HG02885 (cell line): ENCODE measurements at regions not wholly inside any gene's neighbourhood (a gene's known extent, or its start where the extent isn't known, plus 50 kb on each side); places are given as distances from the start of the nearest gene placed in this dataset.
"Not testable (repeated sequence)": the region's sequence is repeated elsewhere in the genome, so short reads cannot be mapped to it uniquely, and the experiment has no call there.

ENCODE experiments used
- ATAC-seq: cut with Tn5 transposase; IDR thresholded peaks from one replicate; pipeline ENCODE4 v1.9.1; 2021; ENCODE audit warnings: mild to moderate bottlenecking; ENCODE audit not compliant: unreplicated experiment, poor library complexity

- ATAC-seq = no peak
Measured at GRCh38 chr2:12010779-12011178, 264.3 kb downstream of the LPIN1 start.

GRCh38 chr2:12014088-12014960, 267.9 kb downstream of the LPIN1 start:
- ATAC-seq = no peak

DNA sequence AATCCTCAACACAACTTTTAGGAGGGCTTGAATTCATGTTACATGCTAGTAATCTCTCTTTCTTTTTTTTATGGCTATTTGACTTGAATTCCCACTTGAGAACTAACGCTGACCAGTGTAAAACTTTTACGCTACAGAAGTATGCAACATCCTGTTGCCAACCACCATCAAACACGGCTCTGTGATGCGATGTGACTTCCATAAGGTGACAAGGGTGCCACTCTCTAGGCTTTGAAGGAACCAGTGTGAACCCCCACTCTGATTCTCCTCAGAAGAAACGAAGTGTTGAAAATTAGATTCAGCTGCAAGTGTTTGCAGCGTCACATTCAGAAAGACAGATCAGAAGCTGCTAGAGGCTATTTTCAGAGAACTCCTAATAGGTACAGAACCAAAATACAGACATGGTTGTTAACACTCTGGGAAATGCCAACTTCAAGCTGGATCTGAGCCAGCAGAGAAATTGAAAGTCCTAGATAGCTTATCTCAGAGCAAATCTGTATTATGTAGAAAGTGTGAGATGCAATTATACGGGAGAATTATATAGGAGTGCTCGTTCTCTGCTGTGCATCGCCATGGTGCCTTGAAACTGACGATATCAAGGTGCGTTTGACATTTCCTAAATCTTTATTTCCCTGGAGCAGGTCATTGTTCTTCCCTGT, 271.2 kb downstream of the LPIN1 start:
- no peak for ATAC-seq

DNA sequence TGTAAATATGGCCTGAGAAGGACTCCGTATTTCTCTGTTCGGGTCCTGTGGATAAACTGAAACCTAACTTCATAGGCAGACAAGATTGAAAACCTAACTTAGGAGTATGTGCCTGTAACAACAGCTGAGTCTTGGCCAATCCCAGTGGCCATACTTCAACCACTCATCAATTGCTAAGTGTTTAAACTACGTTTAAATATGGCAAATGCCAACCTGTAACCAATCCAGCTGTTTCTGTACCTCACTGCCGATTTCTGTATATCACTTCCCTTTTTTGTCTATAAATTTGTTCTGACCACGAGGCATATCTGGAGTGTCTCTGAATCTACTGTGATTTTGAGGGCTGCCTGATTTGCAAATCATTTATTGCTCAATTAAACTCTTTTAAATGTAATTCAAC, 272.3 kb downstream of the LPIN1 start:
- ATAC-seq = not testable (repeated sequence)

GRCh38 chr2:12020833-12021469, 274.5 kb downstream of the LPIN1 start:
- no peak for ATAC-seq

- ATAC-seq = not testable (repeated sequence)
Measured at GRCh38 chr2:12024197-12024907, 277.9 kb downstream of the LPIN1 start.

- ATAC-seq = no peak
Measured at GRCh38 chr2:12027136-12027535, 280.7 kb downstream of the LPIN1 start.

DNA sequence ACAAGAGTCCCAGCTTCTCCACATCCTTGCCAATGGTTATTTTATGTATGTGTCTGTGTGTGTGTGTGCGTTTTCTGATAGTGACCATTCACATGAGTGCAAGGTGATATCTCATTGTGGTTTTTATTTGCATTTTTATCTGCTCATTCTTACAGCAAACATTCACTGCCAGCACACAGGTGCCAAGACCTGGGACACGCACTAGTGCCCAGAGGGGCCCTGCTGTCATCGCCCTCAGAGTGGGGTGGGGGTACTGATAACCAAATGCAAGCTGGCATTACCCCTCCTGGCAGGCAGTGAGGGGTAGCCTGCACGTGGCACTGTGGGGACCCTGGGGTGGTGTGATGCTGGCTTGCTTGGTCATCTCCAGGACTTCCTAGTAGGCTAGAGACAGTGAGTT, 285.4 kb downstream of the LPIN1 start:
- ATAC-seq = no peak

GRCh38 chr2:12032398-12032797, 286.0 kb downstream of the LPIN1 start:
- peak; percentile 76 for ATAC-seq

GRCh38 chr2:12032975-12033374, 286.5 kb downstream of the LPIN1 start:
- no peak for ATAC-seq

DNA sequence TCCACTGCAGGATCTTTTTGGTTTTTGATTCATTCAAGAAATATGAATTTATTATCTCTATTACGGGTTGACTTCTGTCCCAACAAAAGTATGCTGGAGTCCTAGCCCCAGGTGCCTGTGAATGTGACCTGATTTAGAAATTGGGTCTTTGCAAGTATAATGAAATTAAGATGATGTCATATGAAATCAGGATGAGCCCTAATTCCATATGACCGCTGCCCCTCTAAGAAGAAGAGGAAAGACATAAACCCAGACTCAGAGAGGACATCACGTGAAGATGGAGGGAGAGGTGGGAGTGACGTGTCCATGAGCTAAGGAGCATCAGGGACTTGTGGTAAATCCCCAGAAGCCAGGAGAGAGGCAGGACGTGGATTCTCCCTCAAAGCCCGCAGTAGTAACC, 287.1 kb downstream of the LPIN1 start:
- ATAC-seq = no peak

DNA sequence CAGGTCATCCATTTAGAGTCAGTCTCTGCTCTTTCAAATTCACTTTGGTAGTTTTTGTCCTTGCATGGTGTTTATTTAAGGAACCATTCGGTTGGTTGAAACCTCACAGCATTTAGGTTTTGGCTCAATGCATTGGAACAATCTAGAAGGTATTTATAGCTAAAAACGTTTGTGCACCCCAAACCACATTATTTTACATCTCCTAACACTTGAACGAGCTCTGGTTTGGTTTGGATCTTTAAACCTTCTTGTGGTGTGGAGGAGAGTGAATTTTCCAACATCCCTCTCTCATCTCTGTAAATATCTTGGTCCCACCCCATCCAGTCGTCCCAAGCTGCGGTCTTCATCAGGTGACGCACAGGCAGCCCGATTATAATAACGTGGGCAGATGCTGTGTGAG, 287.9 kb downstream of the LPIN1 start:
- ATAC-seq = no peak

DNA sequence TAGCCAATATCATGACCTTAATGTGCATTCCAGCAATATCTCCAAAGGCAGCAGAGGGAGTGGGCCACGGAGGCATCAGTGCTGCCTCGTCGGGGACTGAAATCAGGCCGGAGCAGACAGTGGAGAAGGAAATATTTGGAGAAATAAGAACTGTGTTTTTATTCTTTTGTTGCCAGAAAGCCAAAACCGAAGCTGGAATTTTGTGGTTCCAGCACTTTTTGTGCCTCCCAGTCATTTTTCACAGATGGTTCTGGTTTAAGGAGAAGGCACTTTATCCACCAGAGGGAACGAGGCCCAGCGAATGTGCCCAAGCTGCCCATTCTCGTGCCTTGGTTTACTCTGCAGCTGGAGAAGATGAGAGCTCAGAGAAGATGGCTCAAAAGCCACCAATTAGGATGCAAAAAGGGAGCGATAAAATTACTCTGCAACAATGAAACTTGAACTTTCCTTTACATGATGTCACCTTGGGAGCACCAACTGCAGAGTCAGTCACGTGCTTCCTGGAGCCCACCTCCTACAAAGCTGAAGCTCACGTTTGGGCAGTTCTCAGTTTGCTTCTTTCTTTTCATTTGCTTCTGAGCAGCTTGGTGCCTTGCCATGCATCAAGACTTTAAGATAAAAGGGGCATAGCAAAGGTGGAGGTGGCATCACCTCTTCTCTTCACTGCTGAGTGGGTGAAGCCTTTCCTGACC, 288.7 kb downstream of the LPIN1 start:
- ATAC-seq = no peak

- ATAC-seq = no peak
Measured at GRCh38 chr2:12035956-12036639, 289.7 kb downstream of the LPIN1 start.

GRCh38 chr2:12036640-12036983, 290.2 kb downstream of the LPIN1 start:
- ATAC-seq = no peak

DNA sequence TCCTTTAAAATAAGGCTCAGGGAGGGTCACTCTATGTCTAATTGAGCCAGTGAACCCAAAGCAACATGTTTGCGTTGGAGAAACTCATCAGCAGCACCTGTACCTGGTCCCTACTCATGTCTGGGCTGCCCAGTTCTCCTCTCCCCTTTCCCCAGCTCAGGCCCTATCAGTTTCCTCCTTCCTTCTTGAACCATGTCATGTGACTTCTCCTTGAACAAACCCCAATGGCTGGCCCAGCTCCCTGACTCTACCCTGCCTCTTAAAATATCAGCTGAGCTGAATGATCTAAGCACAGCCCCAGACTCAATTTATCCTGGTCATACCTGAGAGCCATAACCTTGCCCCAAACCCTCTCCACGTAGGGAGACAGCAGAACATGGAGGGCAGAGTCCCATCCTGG, 290.9 kb downstream of the LPIN1 start:
- ATAC-seq = no peak

- ATAC-seq = no peak
Measured at GRCh38 chr2:12041236-12041635, 294.8 kb downstream of the LPIN1 start.

GRCh38 chr2:12043131-12043530, 296.7 kb downstream of the LPIN1 start:
- no peak for ATAC-seq

- ATAC-seq = peak; percentile 61
Measured at GRCh38 chr2:12044857-12045256, 298.4 kb downstream of the LPIN1 start.

DNA sequence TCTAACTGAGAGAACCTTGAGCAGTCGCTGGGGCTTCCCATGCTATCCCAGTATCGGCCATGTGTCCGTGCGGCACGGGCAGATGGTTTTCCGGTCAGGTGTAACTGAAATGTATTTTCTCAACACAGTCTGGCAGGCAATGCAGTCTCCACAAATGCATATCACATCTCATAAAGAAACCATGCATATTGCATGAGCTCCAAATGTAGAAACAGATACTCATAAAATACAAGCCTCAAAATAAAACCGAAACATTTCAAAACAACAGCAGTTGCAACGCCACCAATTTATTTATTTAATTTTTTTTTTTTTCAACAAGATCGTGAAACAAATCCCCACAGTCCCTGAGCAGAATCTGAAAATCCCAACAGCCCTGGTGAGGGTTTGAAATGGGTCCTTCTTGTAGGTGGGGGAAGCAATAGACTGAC, 299.4 kb downstream of the LPIN1 start:
- peak; percentile 63 for ATAC-seq
